GM12878 (cell line): ENCODE measurements at regions not wholly inside any gene's neighbourhood (a gene's known extent, or its start where the extent isn't known, plus 50 kb on each side); places are given as distances from the start of the nearest gene placed in this dataset.

ENCODE experiments used
- ATAC-seq: fragments of 200-7000 bp; cut with Tn5 transposase; 3 replicates; pipeline ENCODE4 v1.9.1; 2020; ENCODE audit warnings: mild to moderate bottlenecking, moderate library complexity
- BruUV-seq: library from RNA; stranded (reverse); fragments of 400-500 nt; replicated peaks from 2 replicates; lab custom pipeline; 2021; lab: Mats Ljungman, UMichigan
- CTCF ChIA-PET: fragments of 300-600 bp; sonication (Branson Sonifier 250); formaldehyde crosslinking; extraction: SDS; loops from one replicate; lab custom pipeline; 2021; ENCODE audit warnings: inconsistent platforms; lab: Yijun Ruan, JAX
- POLR2A ChIA-PET: fragments of 350-600 bp; formaldehyde crosslinking; extraction: SDS; loops from one replicate; lab custom pipeline; 2021; ENCODE audit warnings: inconsistent platforms; lab: Charles Lee
- RAD21 ChIA-PET: fragments of 300-600 bp; sonication (Branson Sonifier 250); formaldehyde crosslinking; loops from one replicate; lab custom pipeline; 2023; ENCODE audit warnings: antibody characterized with exemption; ENCODE audit not compliant: unreplicated experiment; lab: Charles Lee
- SMC1A ChIA-PET: fragments of 300-600 bp; sonication (Branson Sonifier 250); formaldehyde crosslinking; loops from one replicate; lab custom pipeline; 2023; ENCODE audit not compliant: unreplicated experiment, uncharacterized antibody; lab: Charles Lee
- DNase-seq: peaks from one replicate; pipeline ENCODE4 v3.0.0-alpha.2; 2011; ENCODE audit warnings: low read depth, low spot score
- FAIRE-seq: peaks from 3 replicates; lab custom pipeline; 2011; peaks lifted over from hg19 to GRCh38; lab: Jason Lieb, UNC
- H2AFZ ChIP-seq: 2 replicates; pipeline ENCODE4 v1.6.0; 2011; ENCODE audit warnings: low read depth, low read length, control low read depth; ENCODE audit not compliant: control insufficient read depth
- H3K27ac ChIP-seq: 2 replicates; pipeline ENCODE4 v1.5.1; 2011; ENCODE audit warnings: control low read depth; ENCODE audit not compliant: control insufficient read depth, insufficient read depth
- H3K27me3 ChIP-seq, 2 experiments: replicated peaks in 1 of 2; 2 replicates each; pipeline versions ENCODE4 v1.6.0 to v1.6.1; 2011; ENCODE audit warnings: low read length in 1 of 2; ENCODE audit not compliant: control insufficient read depth in 2 of 2, insufficient read depth in 2 of 2
- H3K36me3 ChIP-seq, 2 experiments: 2 replicates each; pipeline ENCODE4 v1.5.1; 2011; ENCODE audit warnings: low read length in 1 of 2; ENCODE audit not compliant: control insufficient read depth in 2 of 2, insufficient read depth in 2 of 2
- H3K4me1 ChIP-seq: 2 replicates; pipeline ENCODE4 v1.6.1; 2011; ENCODE audit warnings: mild to moderate bottlenecking, low read length, moderate library complexity, mixed read lengths; ENCODE audit not compliant: control insufficient read depth, insufficient read depth
- H3K4me2 ChIP-seq: 2 replicates; pipeline ENCODE4 v1.6.0; 2011; ENCODE audit warnings: control low read depth; ENCODE audit not compliant: control insufficient read depth, insufficient read depth
- H3K4me3 ChIP-seq: fragments of 200-600 bp; sonication (generic); 2 replicates; pipeline ENCODE4 v1.5.1; 2016
- H3K79me2 ChIP-seq: 2 replicates; pipeline ENCODE4 v1.6.0; 2011; ENCODE audit warnings: low read length; ENCODE audit not compliant: control insufficient read depth, insufficient read depth
- H3K9ac ChIP-seq: 2 replicates; pipeline ENCODE4 v1.8.0; 2011; ENCODE audit warnings: low read length, control low read depth, mixed read lengths; ENCODE audit not compliant: control insufficient read depth, insufficient read depth
- H3K9me3 ChIP-seq: replicated peaks from 3 replicates; pipeline ENCODE4 v1.5.1; 2011; ENCODE audit warnings: mild to moderate bottlenecking, low read length; ENCODE audit not compliant: control insufficient read depth, insufficient read depth
- H4K20me1 ChIP-seq: 2 replicates; pipeline ENCODE4 v1.6.0; 2011; ENCODE audit not compliant: control insufficient read depth, insufficient read depth
- BMI1 ChIP-seq: fragments of 450-650 bp; IDR thresholded peaks from 2 replicates; pipeline ENCODE4 v1.6.1; 2016; ENCODE audit warnings: mild to moderate bottlenecking, moderate library complexity, borderline replicate concordance
- RB1 ChIP-seq: fragments of 450-650 bp; formaldehyde crosslinking; IDR thresholded peaks from 2 replicates; pipeline ENCODE4 v1.6.1; 2017; ENCODE audit warnings: mild to moderate bottlenecking, borderline replicate concordance
- ZBTB40 ChIP-seq: fragments of 450-650 bp; IDR thresholded peaks from 2 replicates; pipeline ENCODE4 v1.6.1; 2016; ENCODE audit warnings: mild to moderate bottlenecking, moderate library complexity, borderline replicate concordance
- WGBS: methylation state at CpG from one replicate; pipeline ENCODE4 v1.1.6; 2016; ENCODE audit warnings: low lambda C conversion rate; ENCODE audit not compliant: insufficient replicate concordance, insufficient coverage; ENCODE audit errors: missing lambda C conversion rate; 5-methylcytosine and 5-hydroxymethylcytosine counted together
- in situ Hi-C: fragments of 300-500 bp; cut with MboI; formaldehyde crosslinking; loops from 9 replicates; pipeline ENCODE4 v1.14.3; 2018; ENCODE audit warnings: mixed read lengths
- intact Hi-C: fragments of 100-400 bp; cut with micrococcal nuclease; formaldehyde crosslinking; loops from one replicate; pipeline ENCODE4 v1.14.2; 2022; ENCODE audit not compliant: unreplicated experiment

DNA sequence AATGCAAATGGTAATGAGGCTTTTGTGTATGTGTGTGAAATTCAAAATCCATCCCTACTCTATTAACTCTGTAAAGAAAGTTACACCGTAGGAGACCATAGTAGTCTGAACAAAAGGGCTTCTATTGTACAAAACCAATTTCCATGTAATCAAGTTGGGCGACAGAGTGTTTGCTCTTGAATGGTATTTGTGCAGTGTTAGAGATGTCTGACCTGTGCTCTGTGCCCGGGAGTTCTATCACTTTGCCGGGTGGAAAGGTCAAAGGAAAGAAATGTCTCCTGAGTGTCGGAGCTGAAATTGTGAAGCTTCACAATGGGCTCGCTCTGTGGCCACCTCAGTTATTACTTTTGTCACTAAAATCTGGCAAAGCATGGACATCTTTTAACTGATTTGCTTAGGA, 312.0 kb downstream of the SAMD5 start (continued):
- no peak for TF ChIP-seq ZBTB40

GRCh38 chr6:147821295-147821897, 312.9 kb downstream of the SAMD5 start:
- TF ChIP-seq BMI1 (no peak), RB1 (no peak)
- TF ChIP-seq, all 136 proteins: peak for 0
- FAIRE-seq: no peak
- Histone ChIP-seq H3K9ac (no peak overlapping the region), H4K20me1 (no peaks in the 10 kb centered on the region), H2AFZ (no peak overlapping the region), H3K4me1 (no peaks in the 10 kb centered on the region), H3K27me3 (no peaks in the 10 kb centered on the region), H3K4me3 (no peak overlapping the region), H3K79me2 (no peaks in the 10 kb centered on the region), H3K4me2 (no peak overlapping the region), H3K27ac (no peak overlapping the region), H3K9me3 (no peaks in the 10 kb centered on the region), H3K36me3 (no peaks in the 10 kb centered on the region)
- in situ Hi-C loops: no loop called here
- ChIA-PET SMC1A (no interaction called here), POLR2A (no interaction called here), RAD21 (no interaction called here), CTCF (no interaction called here)
- no peak for DNase-seq
- ATAC-seq: no peak
- no TSS peak for BruUV-seq
- 28% methylated on average over 14 of the region's 14 CpGs for WGBS
- intact Hi-C loops: no loop called here
